Bronchial epithelial cell (primary cell): ENCODE measurements at regions not wholly inside any gene's neighbourhood (a gene's known extent, or its start where the extent isn't known, plus 50 kb on each side); places are given as distances from the start of the nearest gene placed in this dataset.
A peak's percentile ranks its signal among the peaks of the same experiment; 100 is the strongest.

Experiments used
- DNase-seq: peaks from one replicate; pipeline ENCODE4 v3.0.0-alpha.2; 2010; ENCODE audit warnings: low read depth
- FAIRE-seq: peaks from 2 replicates; lab custom pipeline; 2011; peaks lifted over from hg19 to GRCh38; lab: Jason Lieb, UNC
- H3K27me3 ChIP-seq: 2 replicates; pipeline ENCODE4 v1.5.1; 2011; ENCODE audit warnings: low read length; ENCODE audit not compliant: control insufficient read depth, insufficient read depth
- H3K36me3 ChIP-seq: 2 replicates; pipeline ENCODE4 v1.5.1; 2011; ENCODE audit warnings: low read length; ENCODE audit not compliant: control insufficient read depth, insufficient read depth
- H3K4me3 ChIP-seq: 2 replicates; pipeline ENCODE4 v1.5.1; 2011; ENCODE audit warnings: mild to moderate bottlenecking, low read depth, low read length, control low read depth
- TF ChIP-seq, protein P1 (sequence below): IDR thresholded peaks from 2 replicates; pipeline ENCODE4 v1.5.1; 2011; ENCODE audit warnings: mild to moderate bottlenecking, moderate library complexity, low read length, control low read depth, inconsistent platforms; ENCODE audit not compliant: insufficient read depth, severe bottlenecking

DNA sequence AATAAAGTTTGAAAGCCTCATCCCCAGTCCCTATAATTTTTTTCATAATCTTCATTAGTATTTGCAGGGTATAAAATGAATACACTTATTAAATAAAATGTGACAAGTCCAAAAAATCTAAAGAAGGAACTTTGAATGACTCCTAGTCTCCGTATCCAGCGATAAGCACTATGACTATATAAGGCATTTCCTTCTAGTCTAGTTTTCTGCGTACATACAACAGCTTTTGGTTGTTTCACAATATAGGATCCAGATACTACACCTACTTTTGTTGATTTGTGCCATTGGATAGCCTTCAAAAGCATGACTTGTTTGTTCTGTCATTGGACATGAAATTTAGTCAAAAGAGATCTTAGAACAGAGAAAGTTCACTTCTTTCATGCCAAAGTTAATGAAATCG, 133.3 kb upstream of the PWP1 start:
- no peak overlapping the region for H3K4me3 ChIP-seq
- TF ChIP-seq, protein P1, sequence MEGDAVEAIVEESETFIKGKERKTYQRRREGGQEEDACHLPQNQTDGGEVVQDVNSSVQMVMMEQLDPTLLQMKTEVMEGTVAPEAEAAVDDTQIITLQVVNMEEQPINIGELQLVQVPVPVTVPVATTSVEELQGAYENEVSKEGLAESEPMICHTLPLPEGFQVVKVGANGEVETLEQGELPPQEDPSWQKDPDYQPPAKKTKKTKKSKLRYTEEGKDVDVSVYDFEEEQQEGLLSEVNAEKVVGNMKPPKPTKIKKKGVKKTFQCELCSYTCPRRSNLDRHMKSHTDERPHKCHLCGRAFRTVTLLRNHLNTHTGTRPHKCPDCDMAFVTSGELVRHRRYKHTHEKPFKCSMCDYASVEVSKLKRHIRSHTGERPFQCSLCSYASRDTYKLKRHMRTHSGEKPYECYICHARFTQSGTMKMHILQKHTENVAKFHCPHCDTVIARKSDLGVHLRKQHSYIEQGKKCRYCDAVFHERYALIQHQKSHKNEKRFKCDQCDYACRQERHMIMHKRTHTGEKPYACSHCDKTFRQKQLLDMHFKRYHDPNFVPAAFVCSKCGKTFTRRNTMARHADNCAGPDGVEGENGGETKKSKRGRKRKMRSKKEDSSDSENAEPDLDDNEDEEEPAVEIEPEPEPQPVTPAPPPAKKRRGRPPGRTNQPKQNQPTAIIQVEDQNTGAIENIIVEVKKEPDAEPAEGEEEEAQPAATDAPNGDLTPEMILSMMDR, result no peak
- no peak for DNase-seq
- no peaks in the 10 kb centered on the region for H3K36me3 ChIP-seq
- no peaks in the 10 kb centered on the region for H3K27me3 ChIP-seq
- FAIRE-seq, result no peak

DNA sequence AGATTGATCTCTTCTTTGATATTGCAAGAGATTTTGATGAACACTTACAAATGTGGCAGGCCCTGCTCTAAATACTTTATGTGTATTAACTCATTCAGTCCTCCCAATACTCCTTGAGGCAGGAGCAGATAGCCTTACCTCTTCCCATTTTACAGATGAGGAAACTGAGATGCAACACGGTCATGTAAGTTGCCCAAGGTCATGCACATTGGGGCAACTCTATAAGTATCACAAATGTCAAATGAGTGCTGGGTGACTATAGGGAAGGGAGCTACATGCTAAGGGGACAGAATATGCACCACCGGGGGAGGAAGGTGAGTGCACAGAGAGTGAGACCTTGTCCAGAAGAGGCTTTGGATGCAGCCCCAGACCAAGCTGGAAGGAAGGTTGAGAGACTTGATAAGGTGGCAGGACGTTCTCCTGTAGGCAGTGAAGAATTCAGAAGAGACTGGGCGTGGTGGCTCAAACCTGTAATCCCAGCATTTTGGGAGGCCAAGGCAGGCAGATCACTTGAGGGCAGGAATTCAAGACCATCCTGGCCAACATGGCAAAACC, 132.3 kb upstream of the PWP1 start:
- no peak for FAIRE-seq
- no peak for DNase-seq
- Histone ChIP-seq H3K4me3 (no peak overlapping the region), H3K27me3 (no peaks in the 10 kb centered on the region), H3K36me3 (no peaks in the 10 kb centered on the region)
- TF ChIP-seq, protein P1, result no peak

DNA sequence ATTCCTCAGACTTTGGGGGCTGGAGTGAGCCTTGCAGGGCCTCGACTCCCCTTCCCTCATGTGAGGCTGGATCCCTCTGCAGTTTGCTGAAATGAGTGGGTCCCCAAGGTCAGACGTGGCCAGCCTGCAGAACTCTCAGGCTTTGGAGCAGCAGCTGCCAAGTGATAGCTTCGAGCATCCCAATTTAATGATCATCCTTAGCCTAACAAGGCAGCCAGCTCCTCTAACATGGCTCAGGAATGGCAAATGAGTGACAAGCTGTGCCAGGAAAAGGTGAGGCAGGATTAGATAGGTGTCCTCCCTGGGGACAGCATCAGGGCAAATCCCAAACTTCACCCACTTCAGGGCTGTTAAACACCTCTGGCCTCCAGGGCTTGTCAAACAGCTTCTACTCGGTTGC, 130.7 kb upstream of the PWP1 start:
- Histone ChIP-seq H3K36me3 (no peaks in the 10 kb centered on the region), H3K27me3 (no peaks in the 10 kb centered on the region), H3K4me3 (no peak overlapping the region)
- TF ChIP-seq, protein P1, result no peak
- FAIRE-seq (no peak), DNase-seq (no peak)

DNA sequence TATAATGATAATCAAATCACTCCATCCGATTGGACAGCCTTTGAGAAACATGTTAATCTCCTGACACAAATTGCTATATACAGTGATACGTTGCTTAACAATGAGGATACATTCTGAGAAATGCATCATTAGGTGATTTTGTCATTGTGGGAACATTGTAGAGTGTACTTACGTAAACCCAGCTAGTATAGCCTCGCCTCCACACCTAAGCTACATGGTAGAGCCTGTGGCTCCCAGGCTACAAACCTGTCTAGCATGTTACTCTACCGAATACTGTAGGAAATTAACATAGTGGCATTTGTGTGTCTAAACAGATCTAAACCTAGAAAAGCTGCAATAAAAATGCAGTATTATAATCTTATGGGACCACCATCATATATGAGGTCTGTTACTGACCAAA, 128.6 kb upstream of the PWP1 start:
- TF ChIP-seq, protein P1, result no peak
- Histone ChIP-seq H3K4me3 (no peak overlapping the region), H3K27me3 (no peaks in the 10 kb centered on the region), H3K36me3 (no peaks in the 10 kb centered on the region)
- FAIRE-seq, result no peak
- peak; percentile 18 for DNase-seq

DNA sequence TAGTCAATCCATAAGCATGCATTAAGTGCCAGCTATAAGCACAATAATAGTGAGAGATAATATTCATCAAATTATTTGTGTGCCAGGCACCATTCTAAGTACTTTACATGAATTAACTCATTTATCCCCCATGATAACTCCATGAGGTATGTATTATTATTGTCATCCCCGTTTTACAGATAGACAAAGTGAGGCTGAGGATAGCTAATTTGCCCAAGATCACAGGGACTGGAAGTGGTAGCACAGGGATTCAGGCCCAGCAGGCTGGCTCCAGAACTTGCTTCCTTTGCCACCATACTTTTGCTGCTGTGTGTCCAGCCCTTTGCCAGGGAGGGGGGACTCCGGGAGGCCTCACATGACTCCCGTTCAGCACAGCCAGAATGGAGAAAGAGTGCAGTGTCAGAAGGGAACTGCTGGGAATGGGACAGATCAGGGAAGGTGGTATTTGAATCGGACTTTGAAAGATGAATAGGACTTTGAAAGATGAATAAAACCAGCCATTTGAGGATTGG, 128.0 kb upstream of the PWP1 start:
- H3K27me3 ChIP-seq, result no peaks in the 10 kb centered on the region
- TF ChIP-seq, protein P1, result no peak
- H3K4me3 ChIP-seq, result no peak overlapping the region
- DNase-seq, result no peak
- no peak for FAIRE-seq
- H3K36me3 ChIP-seq, result no peaks in the 10 kb centered on the region
